Ishikawa (cell line): ENCODE measurements at regions not wholly inside any gene's neighbourhood (a gene's known extent, or its start where the extent isn't known, plus 50 kb on each side); places are given as distances from the start of the nearest gene placed in this dataset.

Source experiments
- CEBPB ChIP-seq: IDR thresholded peaks from 2 replicates; pipeline ENCODE4 v1.6.1; 2012
- CREB1 ChIP-seq: IDR thresholded peaks from 2 replicates; pipeline ENCODE4 v1.6.1; 2012; ENCODE audit warnings: low read depth
- EP300 ChIP-seq: IDR thresholded peaks from 2 replicates; pipeline ENCODE4 v1.6.1; 2012; ENCODE audit warnings: borderline replicate concordance
- FOXM1 ChIP-seq: IDR thresholded peaks from 2 replicates; pipeline ENCODE4 v1.6.1; 2012; ENCODE audit warnings: low read depth, borderline replicate concordance
- NFIC ChIP-seq: IDR thresholded peaks from 2 replicates; pipeline ENCODE4 v1.6.1; 2012
- RAD21 ChIP-seq: IDR thresholded peaks from 2 replicates; pipeline ENCODE4 v1.6.1; 2012; ENCODE audit warnings: low read depth
- TAF1 ChIP-seq: IDR thresholded peaks from 2 replicates; pipeline ENCODE4 v1.6.1; 2012; ENCODE audit warnings: low read depth, mild to moderate bottlenecking
- TCF12 ChIP-seq: IDR thresholded peaks from 2 replicates; pipeline ENCODE4 v1.6.1; 2012; ENCODE audit warnings: low read depth
- YY1 ChIP-seq: IDR thresholded peaks from 2 replicates; pipeline ENCODE4 v1.6.1; 2012; ENCODE audit warnings: low read depth
- TF ChIP-seq, protein P1 (sequence below): IDR thresholded peaks from 2 replicates; pipeline ENCODE4 v1.6.1; 2012; ENCODE audit warnings: low read depth, mild to moderate bottlenecking
- TF ChIP-seq, protein P2 (sequence below): IDR thresholded peaks from 2 replicates; pipeline ENCODE4 v1.6.1; 2012

DNA sequence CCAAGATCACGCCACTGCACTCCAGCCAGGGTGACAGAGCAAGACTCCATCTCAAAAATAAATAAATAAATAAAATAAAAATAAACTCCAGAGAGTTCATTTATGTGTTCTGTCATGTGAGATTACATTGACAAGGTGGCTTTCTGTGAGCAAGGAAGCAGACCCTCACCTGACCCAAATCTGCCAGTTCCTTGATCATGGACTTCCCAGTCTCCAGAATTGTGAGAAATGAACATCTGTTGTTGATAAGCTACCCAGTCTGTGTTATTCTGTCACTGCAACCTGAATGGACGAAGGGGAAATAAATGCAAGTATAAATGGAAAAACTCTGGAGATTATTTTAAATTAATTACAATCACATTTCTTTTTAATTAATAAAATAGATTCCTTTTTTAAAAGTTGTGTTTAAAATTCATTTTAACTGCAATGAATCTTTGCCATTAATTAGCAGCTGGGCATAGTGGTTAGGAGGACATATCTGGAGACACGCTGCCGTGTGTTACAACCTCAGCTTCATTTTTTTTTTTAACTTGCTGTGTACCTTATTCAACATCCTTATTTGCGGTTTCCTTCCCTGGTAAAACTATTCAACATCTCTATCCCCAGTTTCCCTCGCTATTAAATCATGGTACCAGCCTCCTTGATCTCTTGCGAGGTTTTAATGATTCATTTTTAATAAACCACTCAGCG, 376.4 kb downstream of the CHSY3 start:
- TF ChIP-seq, protein P1, sequence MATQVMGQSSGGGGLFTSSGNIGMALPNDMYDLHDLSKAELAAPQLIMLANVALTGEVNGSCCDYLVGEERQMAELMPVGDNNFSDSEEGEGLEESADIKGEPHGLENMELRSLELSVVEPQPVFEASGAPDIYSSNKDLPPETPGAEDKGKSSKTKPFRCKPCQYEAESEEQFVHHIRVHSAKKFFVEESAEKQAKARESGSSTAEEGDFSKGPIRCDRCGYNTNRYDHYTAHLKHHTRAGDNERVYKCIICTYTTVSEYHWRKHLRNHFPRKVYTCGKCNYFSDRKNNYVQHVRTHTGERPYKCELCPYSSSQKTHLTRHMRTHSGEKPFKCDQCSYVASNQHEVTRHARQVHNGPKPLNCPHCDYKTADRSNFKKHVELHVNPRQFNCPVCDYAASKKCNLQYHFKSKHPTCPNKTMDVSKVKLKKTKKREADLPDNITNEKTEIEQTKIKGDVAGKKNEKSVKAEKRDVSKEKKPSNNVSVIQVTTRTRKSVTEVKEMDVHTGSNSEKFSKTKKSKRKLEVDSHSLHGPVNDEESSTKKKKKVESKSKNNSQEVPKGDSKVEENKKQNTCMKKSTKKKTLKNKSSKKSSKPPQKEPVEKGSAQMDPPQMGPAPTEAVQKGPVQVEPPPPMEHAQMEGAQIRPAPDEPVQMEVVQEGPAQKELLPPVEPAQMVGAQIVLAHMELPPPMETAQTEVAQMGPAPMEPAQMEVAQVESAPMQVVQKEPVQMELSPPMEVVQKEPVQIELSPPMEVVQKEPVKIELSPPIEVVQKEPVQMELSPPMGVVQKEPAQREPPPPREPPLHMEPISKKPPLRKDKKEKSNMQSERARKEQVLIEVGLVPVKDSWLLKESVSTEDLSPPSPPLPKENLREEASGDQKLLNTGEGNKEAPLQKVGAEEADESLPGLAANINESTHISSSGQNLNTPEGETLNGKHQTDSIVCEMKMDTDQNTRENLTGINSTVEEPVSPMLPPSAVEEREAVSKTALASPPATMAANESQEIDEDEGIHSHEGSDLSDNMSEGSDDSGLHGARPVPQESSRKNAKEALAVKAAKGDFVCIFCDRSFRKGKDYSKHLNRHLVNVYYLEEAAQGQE = no peak
- no peak for TF ChIP-seq YY1
- no peak for TF ChIP-seq EP300
- TF ChIP-seq CEBPB = no peak
- TF ChIP-seq RAD21 = no peak
- TF ChIP-seq NFIC = no peak
- TF ChIP-seq TAF1 = no peak
- no peak for TF ChIP-seq FOXM1
- TF ChIP-seq TCF12 = no peak
- TF ChIP-seq, protein P2, sequence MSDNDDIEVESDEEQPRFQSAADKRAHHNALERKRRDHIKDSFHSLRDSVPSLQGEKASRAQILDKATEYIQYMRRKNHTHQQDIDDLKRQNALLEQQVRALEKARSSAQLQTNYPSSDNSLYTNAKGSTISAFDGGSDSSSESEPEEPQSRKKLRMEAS = no peak
- no peak for TF ChIP-seq CREB1
